ENCODE measurements at regions not wholly inside any gene's neighbourhood (a gene's known extent, or its start where the extent isn't known, plus 50 kb on each side); places are given as distances from the start of the nearest gene placed in this dataset.

DNA sequence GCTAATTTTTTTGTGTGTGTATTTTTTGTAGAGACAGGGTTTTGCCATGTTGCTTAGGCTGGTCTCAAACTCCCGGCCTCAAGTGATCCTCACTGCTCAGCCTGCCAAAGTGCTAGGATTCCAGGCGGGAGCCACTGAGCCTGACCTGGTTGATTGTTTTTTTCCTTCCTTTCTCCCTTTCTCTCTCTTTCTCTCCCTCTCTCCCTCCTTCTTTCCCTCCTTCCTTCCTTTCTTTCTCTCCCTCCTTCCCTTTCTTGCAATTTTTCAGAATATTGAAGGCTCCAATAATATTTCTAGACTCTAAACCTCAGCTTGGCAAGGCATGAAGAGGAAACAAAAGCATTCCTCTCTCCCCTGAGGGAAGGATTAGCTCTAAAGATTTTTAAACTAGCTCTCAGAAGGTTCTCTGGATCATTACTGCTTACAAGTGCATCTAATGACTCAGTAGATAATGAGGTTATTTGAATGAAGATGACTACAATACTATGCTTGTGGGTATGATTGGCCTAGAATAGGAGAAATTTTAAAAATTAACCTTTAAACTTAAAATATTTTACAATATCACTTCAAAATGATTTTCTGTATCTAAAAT lies 68.5 kb upstream of the GADD45A start:
- Histone ChIP-seq H3K4me3 (no peak overlapping the region), H3K27ac (no peak overlapping the region), H3K9me3 (no peaks in the 10 kb centered on the region), H3K4me1 (no peaks in the 10 kb centered on the region), H3K36me3 (no peaks in the 10 kb centered on the region), H3K27me3 (no peaks in the 10 kb centered on the region)
- no peak for DNase-seq (ENCODE audit: low spot score)
- TF ChIP-seq CTCF (IDR thresholded peaks at IDR 0.05) = no peak

DNA sequence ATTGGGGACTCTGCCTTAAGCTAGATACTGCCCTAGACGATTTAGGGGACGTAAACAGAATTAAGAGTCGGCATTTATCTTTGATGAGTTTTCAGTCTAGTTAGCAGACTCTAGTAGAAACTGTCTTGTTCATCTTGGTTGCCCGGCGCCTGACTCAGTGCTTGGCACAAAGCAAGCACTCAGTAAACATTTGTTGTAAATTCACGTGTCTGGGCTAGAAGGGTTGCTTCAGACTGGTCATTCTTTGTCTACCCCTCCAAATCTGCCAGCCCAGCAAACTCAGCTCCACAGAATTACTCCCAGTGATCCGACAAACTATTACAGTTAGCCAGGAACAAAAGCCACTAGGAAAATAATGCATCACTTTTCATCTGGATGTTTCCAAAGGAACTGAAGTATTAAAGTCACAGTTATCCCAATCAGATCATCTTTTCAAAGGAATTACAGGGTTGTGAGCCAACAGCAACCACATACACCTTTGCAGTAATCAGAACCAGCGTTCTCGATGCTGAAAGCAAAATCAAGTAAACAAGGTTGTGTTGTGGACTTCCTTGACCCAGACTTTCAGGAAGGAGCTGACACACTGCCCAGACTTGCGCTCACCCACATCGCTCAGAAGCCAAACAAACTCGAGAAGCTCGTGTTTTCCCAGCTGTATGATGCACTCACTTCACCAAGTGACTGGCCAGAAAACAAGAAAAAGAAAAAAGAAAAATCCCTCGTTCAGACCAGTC lies 66.5 kb upstream of the GADD45A start:
- H3K27me3 ChIP-seq = no peaks in the 10 kb centered on the region
- peak overlapping the region; percentile 60 to 69 for H3K27ac ChIP-seq
- H3K4me1 ChIP-seq = no peaks in the 10 kb centered on the region
- H3K4me3 ChIP-seq = no peak overlapping the region
- peak; percentile 75 for DNase-seq (ENCODE audit: low spot score)
- no peak for TF ChIP-seq CTCF (IDR thresholded peaks at IDR 0.05)
- H3K36me3 ChIP-seq = no peaks in the 10 kb centered on the region
- H3K9me3 ChIP-seq = no peaks in the 10 kb centered on the region

GRCh38 chr1:67619080-67619479 lies 65.9 kb upstream of the GADD45A start:
- no peaks in the 10 kb centered on the region for H3K27me3 ChIP-seq
- DNase-seq (ENCODE audit: low spot score) = no peak
- H3K4me1 ChIP-seq = no peaks in the 10 kb centered on the region
- peak overlapping the region; percentile 60 to 69 for H3K27ac ChIP-seq
- no peak overlapping the region for H3K4me3 ChIP-seq
- no peak for TF ChIP-seq CTCF (IDR thresholded peaks at IDR 0.05)
- H3K9me3 ChIP-seq = no peaks in the 10 kb centered on the region
- no peaks in the 10 kb centered on the region for H3K36me3 ChIP-seq

- no peak overlapping the region for H3K27ac ChIP-seq
- H3K9me3 ChIP-seq = no peaks in the 10 kb centered on the region
- no peaks in the 10 kb centered on the region for H3K36me3 ChIP-seq
- H3K4me1 ChIP-seq = no peaks in the 10 kb centered on the region
- H3K27me3 ChIP-seq = no peaks in the 10 kb centered on the region
- no peak overlapping the region for H3K4me3 ChIP-seq
- no peak for DNase-seq (ENCODE audit: low spot score)
- no peak for TF ChIP-seq CTCF (IDR thresholded peaks at IDR 0.05)
These were observed 61.1 kb upstream of the GADD45A start for GRCh38 chr1:67623906-67624305.

- no peak for TF ChIP-seq CTCF (IDR thresholded peaks at IDR 0.05)
- Histone ChIP-seq H3K27ac (no peak overlapping the region), H3K4me3 (no peak overlapping the region), H3K9me3 (no peaks in the 10 kb centered on the region), H3K36me3 (no peaks in the 10 kb centered on the region), H3K27me3 (no peaks in the 10 kb centered on the region), H3K4me1 (peaks cover 0 to 7% of the 10 kb centered on the region in 2 donors)
- no peak for DNase-seq (ENCODE audit: low spot score)
These were observed 60.3 kb upstream of the GADD45A start for GRCh38 chr1:67624680-67625079.

Data from right atrium auricular region (tissue), 2 donors.